ENCODE measurements at regions not wholly inside any gene's neighbourhood (a gene's known extent, or its start where the extent isn't known, plus 50 kb on each side); places are given as distances from the start of the nearest gene placed in this dataset.

DNA sequence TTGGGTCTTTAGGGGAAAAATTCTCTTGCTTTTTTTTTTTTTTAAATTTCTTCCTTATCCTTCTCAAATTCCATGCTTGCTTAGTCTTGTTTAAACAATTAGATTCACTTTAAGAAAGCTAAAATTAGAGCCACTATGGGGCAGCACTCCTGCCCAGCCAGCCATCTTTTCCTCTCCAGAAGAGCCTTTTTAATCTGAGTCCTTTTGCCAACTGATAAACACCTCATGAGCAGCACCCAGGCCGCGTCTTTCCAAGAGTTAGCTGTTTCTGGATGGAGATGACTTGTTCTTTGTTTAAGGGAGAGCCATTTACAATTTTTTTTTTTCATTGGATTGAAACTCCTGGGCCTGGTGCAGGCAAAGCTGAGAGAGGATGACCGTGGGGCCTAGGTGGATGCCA is 53.3 kb upstream of the TSPAN2 start:
- TF ChIP-seq, protein P1, sequence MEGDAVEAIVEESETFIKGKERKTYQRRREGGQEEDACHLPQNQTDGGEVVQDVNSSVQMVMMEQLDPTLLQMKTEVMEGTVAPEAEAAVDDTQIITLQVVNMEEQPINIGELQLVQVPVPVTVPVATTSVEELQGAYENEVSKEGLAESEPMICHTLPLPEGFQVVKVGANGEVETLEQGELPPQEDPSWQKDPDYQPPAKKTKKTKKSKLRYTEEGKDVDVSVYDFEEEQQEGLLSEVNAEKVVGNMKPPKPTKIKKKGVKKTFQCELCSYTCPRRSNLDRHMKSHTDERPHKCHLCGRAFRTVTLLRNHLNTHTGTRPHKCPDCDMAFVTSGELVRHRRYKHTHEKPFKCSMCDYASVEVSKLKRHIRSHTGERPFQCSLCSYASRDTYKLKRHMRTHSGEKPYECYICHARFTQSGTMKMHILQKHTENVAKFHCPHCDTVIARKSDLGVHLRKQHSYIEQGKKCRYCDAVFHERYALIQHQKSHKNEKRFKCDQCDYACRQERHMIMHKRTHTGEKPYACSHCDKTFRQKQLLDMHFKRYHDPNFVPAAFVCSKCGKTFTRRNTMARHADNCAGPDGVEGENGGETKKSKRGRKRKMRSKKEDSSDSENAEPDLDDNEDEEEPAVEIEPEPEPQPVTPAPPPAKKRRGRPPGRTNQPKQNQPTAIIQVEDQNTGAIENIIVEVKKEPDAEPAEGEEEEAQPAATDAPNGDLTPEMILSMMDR (IDR thresholded peaks at IDR 0.05; ENCODE audit: low read length) = no peak
- no peak for TF ChIP-seq EZH2 (IDR thresholded peaks at IDR 0.05; ENCODE audit: borderline replicate concordance, low read length)
